HG03064 (cell line): ENCODE measurements at regions not wholly inside any gene's neighbourhood (a gene's known extent, or its start where the extent isn't known, plus 50 kb on each side); places are given as distances from the start of the nearest gene placed in this dataset.

ENCODE experiments used
- ATAC-seq: cut with Tn5 transposase; IDR thresholded peaks from one replicate; pipeline ENCODE4 v1.9.1; 2021; ENCODE audit warnings: low read depth; ENCODE audit not compliant: unreplicated experiment

GRCh38 chr3:28935146-28935545, 345.7 kb upstream of the RBMS3 start:
- no peak for ATAC-seq

DNA sequence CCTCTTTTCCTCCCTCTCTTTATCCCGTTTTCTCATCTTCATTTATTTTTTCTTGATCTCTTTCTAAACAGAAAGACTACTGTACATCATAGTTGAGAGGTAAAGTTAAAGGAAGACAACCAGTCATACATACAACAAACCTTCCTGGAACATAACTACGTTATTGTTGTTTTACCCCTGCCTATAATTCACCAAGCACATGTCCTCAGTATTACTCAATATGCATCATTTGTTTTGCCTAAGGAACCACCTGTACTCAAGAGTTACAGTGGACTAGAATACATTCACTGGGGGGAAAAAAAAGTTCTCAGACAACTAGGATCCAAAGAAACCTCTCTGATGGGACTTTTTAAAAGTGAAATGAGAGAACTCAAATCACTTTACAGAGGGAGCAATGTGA, 344.7 kb upstream of the RBMS3 start:
- ATAC-seq: no peak

DNA sequence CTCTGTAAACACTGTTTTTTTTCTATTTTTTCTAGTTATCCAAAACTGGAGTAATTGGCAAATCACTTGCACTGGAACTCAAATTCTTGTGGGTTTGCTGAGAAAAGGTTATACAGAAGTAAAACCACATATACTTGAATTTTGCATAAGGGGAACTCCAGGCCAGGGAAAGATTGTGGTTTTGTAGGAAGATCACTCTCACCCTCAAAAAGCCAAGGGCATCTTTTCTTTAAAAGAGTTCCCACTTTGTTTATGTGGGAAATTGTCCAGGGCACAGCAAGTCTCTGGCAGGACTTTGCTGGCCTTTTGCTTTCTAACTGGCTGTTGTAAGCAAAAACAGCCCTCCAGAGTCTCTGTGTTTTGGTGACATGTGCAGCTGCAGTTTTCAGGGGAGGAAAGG, 340.3 kb upstream of the RBMS3 start:
- ATAC-seq: peak; percentile 65

GRCh38 chr3:28940994-28941393, 339.9 kb upstream of the RBMS3 start:
- ATAC-seq: no peak

DNA sequence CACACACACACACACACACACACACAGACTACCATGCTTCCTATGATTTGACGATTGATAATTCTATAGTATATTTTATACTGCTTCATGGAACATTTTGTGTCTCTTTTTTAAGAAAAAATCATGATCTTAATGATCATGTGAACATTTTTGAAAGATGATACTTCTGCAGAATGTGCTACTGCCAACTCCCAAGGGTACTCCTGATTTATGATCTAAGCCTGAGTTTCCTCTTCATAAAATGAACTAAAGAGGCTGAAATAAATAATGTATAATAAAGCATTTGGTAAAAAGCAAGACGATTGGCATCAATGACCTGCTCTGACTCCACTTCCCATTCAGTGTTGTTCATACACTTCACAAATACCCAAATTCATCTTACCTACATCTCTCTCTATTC, 333.8 kb upstream of the RBMS3 start:
- no peak for ATAC-seq

GRCh38 chr3:28947751-28948150, 333.1 kb upstream of the RBMS3 start:
- ATAC-seq: no peak

DNA sequence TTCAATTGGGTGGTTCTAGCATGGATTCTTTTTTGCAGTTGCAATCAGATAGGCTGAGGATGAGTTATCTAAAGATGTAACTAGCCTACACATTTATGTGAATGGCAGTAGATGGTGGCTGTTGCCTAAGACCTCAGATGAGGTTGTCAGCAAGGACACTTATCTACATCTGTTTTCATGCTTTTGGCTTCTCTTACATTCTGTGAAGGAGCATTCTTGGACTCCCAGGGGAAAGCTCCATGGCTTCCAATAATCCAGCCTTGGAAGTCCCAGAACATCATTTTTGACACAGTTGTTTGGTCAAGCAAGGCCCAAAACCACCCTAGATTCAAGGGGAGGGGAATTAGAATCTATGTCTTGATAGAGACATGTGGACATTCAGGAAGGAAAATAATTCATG, 332.2 kb upstream of the RBMS3 start:
- no peak for ATAC-seq

GRCh38 chr3:28949580-28949979, 331.3 kb upstream of the RBMS3 start:
- ATAC-seq: no peak

- ATAC-seq: no peak
These were observed 330.3 kb upstream of the RBMS3 start for GRCh38 chr3:28950614-28951013.

GRCh38 chr3:28951772-28952556, 328.9 kb upstream of the RBMS3 start:
- no peak for ATAC-seq

GRCh38 chr3:28958656-28959055, 322.2 kb upstream of the RBMS3 start:
- ATAC-seq: no peak

GRCh38 chr3:28971156-28971555, 309.7 kb upstream of the RBMS3 start:
- ATAC-seq: no peak

- ATAC-seq: peak; percentile 74
These were observed 307.9 kb upstream of the RBMS3 start for GRCh38 chr3:28972921-28973320.

DNA sequence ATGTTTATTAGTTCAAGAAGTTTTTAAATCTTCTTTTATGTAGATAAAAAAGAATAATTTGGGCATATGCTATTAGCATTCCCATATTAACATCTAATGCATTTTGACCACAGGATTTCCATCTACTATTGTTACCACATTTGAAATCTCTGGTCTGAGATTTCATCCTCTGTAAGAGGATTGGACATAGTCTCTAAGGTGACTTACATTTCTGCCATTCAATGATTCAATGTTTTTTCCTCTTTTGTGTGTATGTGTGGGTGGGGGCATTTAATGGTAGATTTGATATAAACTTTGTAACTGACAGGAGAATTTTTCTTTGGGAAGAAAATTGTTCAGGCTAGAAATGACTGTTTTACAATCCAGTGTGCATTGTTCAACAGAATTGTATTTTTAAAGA, 307.3 kb upstream of the RBMS3 start:
- ATAC-seq: no peak

- no peak for ATAC-seq
These were observed 302.8 kb upstream of the RBMS3 start for GRCh38 chr3:28978092-28978491.

DNA sequence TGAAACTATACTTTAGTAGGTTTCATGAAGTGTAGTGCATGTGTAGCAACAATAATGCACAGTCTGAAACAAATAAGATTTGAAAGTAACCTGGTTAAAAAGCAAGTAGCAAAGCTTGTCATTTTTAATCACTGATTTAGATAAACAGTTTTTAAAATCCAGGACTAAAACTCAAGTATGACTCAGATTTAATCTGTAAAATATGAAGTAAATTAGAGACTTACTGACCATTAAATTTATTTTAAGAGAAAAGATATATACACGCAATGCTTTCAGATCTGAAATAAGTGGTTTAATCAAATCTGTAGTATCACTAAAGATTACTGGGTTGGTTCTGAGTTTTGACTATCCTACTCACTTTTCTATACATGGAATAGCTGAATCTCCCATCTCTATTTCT, 300.7 kb upstream of the RBMS3 start:
- no peak for ATAC-seq

- ATAC-seq: no peak
These were observed 300.2 kb upstream of the RBMS3 start for GRCh38 chr3:28980631-28981030.

DNA sequence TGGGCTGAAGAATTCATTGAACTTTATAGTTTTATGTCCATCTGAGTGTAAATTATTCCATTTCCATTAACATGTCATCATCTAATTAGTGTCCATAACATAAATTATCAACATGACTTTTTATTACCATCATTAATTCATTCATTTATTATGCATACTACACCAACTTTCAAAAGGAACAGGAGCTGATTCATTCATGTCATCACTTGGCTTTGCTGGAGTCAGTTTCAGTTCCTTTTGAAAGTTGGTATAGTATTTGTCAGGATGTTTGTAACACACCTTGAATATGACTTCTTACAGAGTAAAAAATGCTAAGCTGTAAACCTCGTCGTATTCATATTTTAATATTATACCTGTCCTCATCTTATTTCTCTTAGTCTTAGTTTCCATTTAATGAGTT, 298.0 kb upstream of the RBMS3 start:
- ATAC-seq: no peak

GRCh38 chr3:28986922-28987321, 293.9 kb upstream of the RBMS3 start:
- no peak for ATAC-seq

DNA sequence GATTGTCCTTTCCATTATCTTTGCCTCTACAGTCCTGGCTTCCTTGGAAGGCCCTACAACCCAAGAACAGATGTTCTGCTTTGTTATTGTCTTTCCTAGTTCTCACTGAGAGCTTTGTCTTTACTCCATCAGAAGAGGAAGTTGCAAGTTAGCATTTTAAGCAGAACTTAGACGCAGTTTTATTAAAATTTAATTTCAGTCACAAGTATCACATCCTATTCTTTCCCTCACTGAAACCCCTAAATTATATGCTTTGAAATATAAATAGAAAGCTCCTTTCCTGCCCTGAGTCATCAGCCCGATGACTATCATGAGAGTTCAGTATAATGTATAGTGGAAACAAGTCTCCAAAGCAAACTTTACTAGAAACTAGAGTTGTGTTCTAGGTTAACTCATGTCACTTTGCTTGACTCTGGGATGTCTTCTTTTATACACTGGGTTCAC, 291.2 kb upstream of the RBMS3 start:
- peak; percentile 94 for ATAC-seq

DNA sequence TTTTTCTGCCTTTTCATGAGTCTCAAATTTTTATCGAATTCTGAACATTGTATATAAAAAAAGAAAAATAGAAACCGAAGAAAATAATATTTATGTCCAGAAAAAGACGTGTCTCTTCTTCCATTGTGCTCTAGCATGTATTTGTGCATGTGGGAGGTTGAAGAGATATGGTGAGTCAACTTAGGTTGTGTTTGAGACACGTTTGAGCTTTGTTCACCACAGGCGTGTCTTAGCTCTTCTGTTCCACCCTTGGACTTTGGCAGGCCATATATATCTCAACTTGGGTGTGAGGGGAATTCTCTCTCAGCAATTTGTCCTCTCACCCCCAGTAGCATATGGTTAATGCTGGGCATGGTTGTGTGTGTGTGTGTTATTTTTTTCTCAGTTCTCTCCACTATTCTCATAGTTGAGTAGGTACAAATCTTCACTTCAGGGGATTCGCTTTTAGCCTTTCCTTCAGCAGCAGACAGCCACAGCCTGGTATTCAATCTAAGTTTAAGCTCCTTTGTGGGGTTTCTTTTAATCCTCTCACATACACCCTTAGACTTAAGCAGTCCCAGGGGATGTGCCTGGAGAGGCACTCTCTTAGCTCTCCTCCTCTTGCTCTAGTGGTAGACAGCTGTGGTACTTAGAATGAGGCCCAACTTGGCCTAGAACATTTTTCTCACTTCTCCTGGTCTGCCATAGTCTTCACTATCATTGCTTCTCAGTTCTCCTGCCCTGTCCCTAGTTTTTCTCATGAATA, 286.5 kb upstream of the RBMS3 start:
- no peak for ATAC-seq
